ENCODE measurements at regions not wholly inside any gene's neighbourhood (a gene's known extent, or its start where the extent isn't known, plus 50 kb on each side); places are given as distances from the start of the nearest gene placed in this dataset.

- Mint-ChIP-seq H3K27ac (no peak overlapping the region), H3K4me1 (ENCODE audit: low read depth) (no peaks in the 10 kb centered on the region), H3K4me3 (no peak overlapping the region), H3K36me3 (ENCODE audit: low read depth) (no peaks in the 10 kb centered on the region), H3K27me3 (no peaks in the 10 kb centered on the region), H3K9me3 (peaks cover 2% of the 10 kb centered on the region)
- Histone ChIP-seq H3K27me3 (ENCODE audit: control insufficient read depth in 1 of 2, insufficient read depth in 2 of 2, low read length in 2 of 2) (peaks cover 0 to 4% of the 10 kb centered on the region in 2 experiments), H3K27ac (ENCODE audit: low read depth in 1 of 2, low read length in 2 of 2) (no peak overlapping the region), H3K4me3 (ENCODE audit: low read length) (no peak overlapping the region), H3K36me3 (ENCODE audit: insufficient read depth, low read length) (no peaks in the 10 kb centered on the region), H3K4me1 (ENCODE audit: insufficient read depth, low read length) (no peaks in the 10 kb centered on the region), H3K9me3 (ENCODE audit: control insufficient read depth in 1 of 2, insufficient read depth in 1 of 2, low read length in 2 of 2) (no peaks in the 10 kb centered on the region)
- intact Hi-C loops (cut with DNase I, micrococcal nuclease), result no loop called here
- ChIA-PET POLR2A (no interaction called here), CTCF (no interaction called here)
- ATAC-seq (ENCODE audit: poor library complexity) (no peak), DNase-seq (no peak)
- no peak for TF ChIP-seq CTCF (IDR thresholded peaks at IDR 0.05)
Observed at GRCh38 chr7:25707768-25708620, 444.0 kb upstream of the NFE2L3 start.

- CTCF ChIA-PET, result interaction anchor here (1.5 kb wide), 1 partner anchor 41 kb away, joined by 3 read pairs; no protein-coding TSS in a partner anchor
- H3K36me3 Mint-ChIP-seq (ENCODE audit: low read depth), result no peaks in the 10 kb centered on the region
Observed at GRCh38 chr7:25710959-25711358, 441.0 kb upstream of the NFE2L3 start.

GRCh38 chr7:25711940-25712339, 440.1 kb upstream of the NFE2L3 start:
- no peak for ATAC-seq (ENCODE audit: poor library complexity)
- H3K27me3 ChIP-seq (ENCODE audit: control insufficient read depth in 1 of 2, insufficient read depth in 2 of 2, low read length in 2 of 2), result peaks cover 0 to 5% of the 10 kb centered on the region in 2 experiments
- Mint-ChIP-seq H3K27ac (no peak overlapping the region), H3K27me3 (peaks cover 30% of the 10 kb centered on the region), H3K4me3 (no peak overlapping the region), H3K4me1 (ENCODE audit: low read depth) (no peaks in the 10 kb centered on the region), H3K36me3 (ENCODE audit: low read depth) (no peaks in the 10 kb centered on the region), H3K9me3 (no peaks in the 10 kb centered on the region)
- no peaks in the 10 kb centered on the region for H3K4me1 ChIP-seq (ENCODE audit: insufficient read depth, low read length)
- no peak for TF ChIP-seq CTCF (IDR thresholded peaks at IDR 0.05)
- H3K9me3 ChIP-seq (ENCODE audit: control insufficient read depth in 1 of 2, insufficient read depth in 1 of 2, low read length in 2 of 2), result no peaks in the 10 kb centered on the region
- H3K27ac ChIP-seq (ENCODE audit: low read depth in 1 of 2, low read length in 2 of 2), result no peak overlapping the region
- H3K4me3 ChIP-seq (ENCODE audit: low read length), result no peak overlapping the region
- no peak for DNase-seq
- POLR2A ChIA-PET, result no interaction called here
- intact Hi-C loops (cut with DNase I, micrococcal nuclease), result no loop called here
- H3K36me3 ChIP-seq (ENCODE audit: insufficient read depth, low read length), result no peaks in the 10 kb centered on the region
- CTCF ChIA-PET, result interaction anchor here (1.5 kb wide), 1 partner anchor 40 kb away, joined by 3 read pairs; no protein-coding TSS in a partner anchor

More at GRCh38 chr7:25710959-25711358, 441.0 kb upstream of the NFE2L3 start:
- intact Hi-C loops (cut with DNase I, micrococcal nuclease), result no loop called here
- H3K27ac ChIP-seq (ENCODE audit: low read depth in 1 of 2, low read length in 2 of 2), result no peak overlapping the region
- H3K36me3 ChIP-seq (ENCODE audit: insufficient read depth, low read length), result no peaks in the 10 kb centered on the region
- H3K4me1 ChIP-seq (ENCODE audit: insufficient read depth, low read length), result no peaks in the 10 kb centered on the region
- Mint-ChIP-seq H3K27me3 (peaks cover 24% of the 10 kb centered on the region), H3K27ac (no peak overlapping the region), H3K4me3 (no peak overlapping the region), H3K9me3 (peaks cover under 1% of the 10 kb centered on the region), H3K4me1 (ENCODE audit: low read depth) (no peaks in the 10 kb centered on the region)
- DNase-seq, result no peak
- peaks cover 0 to 2% of the 10 kb centered on the region in 2 experiments for H3K27me3 ChIP-seq (ENCODE audit: control insufficient read depth in 1 of 2, insufficient read depth in 2 of 2, low read length in 2 of 2)
- no peak for TF ChIP-seq CTCF (IDR thresholded peaks at IDR 0.05)
- H3K4me3 ChIP-seq (ENCODE audit: low read length), result no peak overlapping the region
- no peak for ATAC-seq (ENCODE audit: poor library complexity)
- no peaks in the 10 kb centered on the region for H3K9me3 ChIP-seq (ENCODE audit: control insufficient read depth in 1 of 2, insufficient read depth in 1 of 2, low read length in 2 of 2)
- POLR2A ChIA-PET, result no interaction called here
